ENCODE measurements at regions not wholly inside any gene's neighbourhood (a gene's known extent, or its start where the extent isn't known, plus 50 kb on each side); places are given as distances from the start of the nearest gene placed in this dataset.

GRCh38 chr12:87280893-87281292, 748.3 kb downstream of the C12orf50 start:
- DNase-seq (ENCODE audit: low read depth, low spot score), result no peak
- H3K9me1 ChIP-seq (replicated peaks; ENCODE audit: control insufficient read depth, extremely low read depth, insufficient read depth, low read length), result no peaks in the 10 kb centered on the region
- H3K4me2 ChIP-seq (ENCODE audit: insufficient read depth, low read length), result no peak overlapping the region
- no peak for FAIRE-seq
- no peak overlapping the region for H3K4me3 ChIP-seq (replicated peaks in 1 of 3; ENCODE audit: insufficient read depth in 1 of 3, low read depth in 1 of 3, low read length in 3 of 3)
- no peaks in the 10 kb centered on the region for H3K27me3 ChIP-seq (ENCODE audit: control insufficient read depth in 2 of 2, insufficient read depth in 2 of 2, low read length in 2 of 2)
- H2AFZ ChIP-seq (ENCODE audit: low read depth, low read length), result no peak overlapping the region
- no peaks in the 10 kb centered on the region for H3K9me3 ChIP-seq (replicated peaks; ENCODE audit: control insufficient read depth, insufficient read depth, low read length)
- no peak overlapping the region for H3K9ac ChIP-seq (replicated peaks; ENCODE audit: extremely low read depth, insufficient read depth, low read length)
- H3K36me3 ChIP-seq (ENCODE audit: control insufficient read depth in 2 of 2, extremely low read depth in 1 of 2, insufficient read depth in 2 of 2, low read length in 2 of 2), result no peaks in the 10 kb centered on the region
- no TSS peak for BruUV-seq (replicated peaks)
- dilution Hi-C loops (cut with MboI; ENCODE audit: extremely low pct_ligation_motif_present, low sequenced_read_pairs), result no loop called here
- TF ChIP-seq POLR2A (IDR thresholded peaks at IDR 0.05; ENCODE audit: low read depth, low read length), result no peak
- intact Hi-C loops (cut with micrococcal nuclease), result no loop called here
- POLR2A ChIA-PET, result no interaction called here
- H3K27ac ChIP-seq (ENCODE audit: insufficient read depth, low read depth, low read length), result no peak overlapping the region
- H3K4me1 ChIP-seq (ENCODE audit: control insufficient read depth, extremely low read depth, insufficient read depth, low read length), result no peaks in the 10 kb centered on the region
- no peaks in the 10 kb centered on the region for H3K79me2 ChIP-seq (ENCODE audit: control insufficient read depth, insufficient read depth, low read length)
- H4K20me1 ChIP-seq (replicated peaks; ENCODE audit: control insufficient read depth, extremely low read depth, insufficient read depth, low read length), result no peaks in the 10 kb centered on the region
- CTCF ChIA-PET, result no interaction called here

GRCh38 chr12:87280356-87280755, 748.8 kb downstream of the C12orf50 start:
- no TSS peak for BruUV-seq (replicated peaks)
- CTCF ChIA-PET, result no interaction called here

More at GRCh38 chr12:87280356-87280755, 748.8 kb downstream of the C12orf50 start:
- no peak overlapping the region for H2AFZ ChIP-seq (ENCODE audit: low read depth, low read length)
- FAIRE-seq, result no peak
- H3K36me3 ChIP-seq (ENCODE audit: control insufficient read depth in 2 of 2, extremely low read depth in 1 of 2, insufficient read depth in 2 of 2, low read length in 2 of 2), result no peaks in the 10 kb centered on the region
- no peaks in the 10 kb centered on the region for H4K20me1 ChIP-seq (replicated peaks; ENCODE audit: control insufficient read depth, extremely low read depth, insufficient read depth, low read length)
- POLR2A ChIA-PET, result no interaction called here
- TF ChIP-seq CTCF (IDR thresholded peaks at IDR 0.05; ENCODE audit: extremely low read depth in 1 of 2, insufficient read depth in 1 of 2, low read depth in 1 of 2, low read length in 2 of 2) (no peak), POLR2A (IDR thresholded peaks at IDR 0.05; ENCODE audit: low read depth, low read length) (no peak), MYC (IDR thresholded peaks at IDR 0.05; ENCODE audit: low read depth, low read length) (no peak), FOS (IDR thresholded peaks at IDR 0.05; ENCODE audit: borderline replicate concordance, insufficient read depth, low read length) (no peak), POLR2AphosphoS5 (IDR thresholded peaks at IDR 0.05; ENCODE audit: insufficient read depth, low read depth, low read length) (no peak)
- H3K27ac ChIP-seq (ENCODE audit: insufficient read depth, low read depth, low read length), result no peak overlapping the region
- H3K4me2 ChIP-seq (ENCODE audit: insufficient read depth, low read length), result no peak overlapping the region
- dilution Hi-C loops (cut with MboI; ENCODE audit: extremely low pct_ligation_motif_present, low sequenced_read_pairs), result no loop called here
- H3K9me3 ChIP-seq (replicated peaks; ENCODE audit: control insufficient read depth, insufficient read depth, low read length), result no peaks in the 10 kb centered on the region
- no peak overlapping the region for H3K9ac ChIP-seq (replicated peaks; ENCODE audit: extremely low read depth, insufficient read depth, low read length)
- intact Hi-C loops (cut with micrococcal nuclease), result no loop called here
- no peaks in the 10 kb centered on the region for H3K79me2 ChIP-seq (ENCODE audit: control insufficient read depth, insufficient read depth, low read length)
- no peak overlapping the region for H3K4me3 ChIP-seq (replicated peaks in 1 of 3; ENCODE audit: insufficient read depth in 1 of 3, low read depth in 1 of 3, low read length in 3 of 3)
- H3K9me1 ChIP-seq (replicated peaks; ENCODE audit: control insufficient read depth, extremely low read depth, insufficient read depth, low read length), result no peaks in the 10 kb centered on the region
- no peaks in the 10 kb centered on the region for H3K27me3 ChIP-seq (ENCODE audit: control insufficient read depth in 2 of 2, insufficient read depth in 2 of 2, low read length in 2 of 2)
- H3K4me1 ChIP-seq (ENCODE audit: control insufficient read depth, extremely low read depth, insufficient read depth, low read length), result no peaks in the 10 kb centered on the region
- no peak for DNase-seq (ENCODE audit: low read depth, low spot score)

Data from endothelial cell of umbilical vein (primary cell).